ENCODE measurements at regions not wholly inside any gene's neighbourhood (a gene's known extent, or its start where the extent isn't known, plus 50 kb on each side); places are given as distances from the start of the nearest gene placed in this dataset.

- Histone ChIP-seq H3K4me1 (ENCODE audit: control insufficient read depth in 4 of 4, insufficient read depth in 4 of 4, low read length in 3 of 4) (no peaks in the 10 kb centered on the region), H3K4me3 (ENCODE audit: low read depth in 1 of 3, low read length in 3 of 3) (no peak overlapping the region), H3K9ac (ENCODE audit: low read depth in 1 of 2, low read length in 2 of 2) (no peak overlapping the region), H3K36me3 (ENCODE audit: control insufficient read depth in 4 of 4, insufficient read depth in 3 of 4, low read depth in 1 of 4, low read length in 3 of 4) (no peaks in the 10 kb centered on the region), H3K27ac (ENCODE audit: low read depth in 1 of 2, low read length in 2 of 2) (no peak overlapping the region), H3K9me3 (ENCODE audit: control insufficient read depth in 4 of 4, low read length in 3 of 4) (no peaks in the 10 kb centered on the region), H3K27me3 (ENCODE audit: control insufficient read depth in 4 of 4, insufficient read depth in 4 of 4, low read length in 3 of 4) (peaks cover 0 to 2% (median 0%) of the 10 kb centered on the region in 4 donors)
- TF ChIP-seq JUND (IDR thresholded peaks at IDR 0.05) (no peak), HNF4A (conservative IDR thresholded peaks at IDR 0.05) (no peak), RAD21 (IDR thresholded peaks at IDR 0.05) (no peak), EGR1 (IDR thresholded peaks at IDR 0.05; ENCODE audit: low read depth in 2 of 2) (no peak), GABPA (IDR thresholded peaks at IDR 0.05 in 1 of 2, conservative IDR thresholded peaks at IDR 0.05 in 1 of 2) (no peak), NR2F2 (IDR thresholded peaks at IDR 0.05) (no peak), YY1 (IDR thresholded peaks at IDR 0.05) (no peak), FOXA2 (IDR thresholded peaks at IDR 0.05) (no peak), FOXA1 (IDR thresholded peaks at IDR 0.05) (no peak), REST (IDR thresholded peaks at IDR 0.05) (no peak), RXRA (IDR thresholded peaks at IDR 0.05) (no peak), SP1 (IDR thresholded peaks at IDR 0.05) (no peak), TAF1 (conservative IDR thresholded peaks at IDR 0.05) (no peak), MAX (IDR thresholded peaks at IDR 0.05) (no peak), HNF4G (IDR thresholded peaks at IDR 0.05) (no peak)
- TF ChIP-seq, protein P1, sequence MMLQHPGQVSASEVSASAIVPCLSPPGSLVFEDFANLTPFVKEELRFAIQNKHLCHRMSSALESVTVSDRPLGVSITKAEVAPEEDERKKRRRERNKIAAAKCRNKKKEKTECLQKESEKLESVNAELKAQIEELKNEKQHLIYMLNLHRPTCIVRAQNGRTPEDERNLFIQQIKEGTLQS (IDR thresholded peaks at IDR 0.05) = no peak
- TF ChIP-seq, protein P2, sequence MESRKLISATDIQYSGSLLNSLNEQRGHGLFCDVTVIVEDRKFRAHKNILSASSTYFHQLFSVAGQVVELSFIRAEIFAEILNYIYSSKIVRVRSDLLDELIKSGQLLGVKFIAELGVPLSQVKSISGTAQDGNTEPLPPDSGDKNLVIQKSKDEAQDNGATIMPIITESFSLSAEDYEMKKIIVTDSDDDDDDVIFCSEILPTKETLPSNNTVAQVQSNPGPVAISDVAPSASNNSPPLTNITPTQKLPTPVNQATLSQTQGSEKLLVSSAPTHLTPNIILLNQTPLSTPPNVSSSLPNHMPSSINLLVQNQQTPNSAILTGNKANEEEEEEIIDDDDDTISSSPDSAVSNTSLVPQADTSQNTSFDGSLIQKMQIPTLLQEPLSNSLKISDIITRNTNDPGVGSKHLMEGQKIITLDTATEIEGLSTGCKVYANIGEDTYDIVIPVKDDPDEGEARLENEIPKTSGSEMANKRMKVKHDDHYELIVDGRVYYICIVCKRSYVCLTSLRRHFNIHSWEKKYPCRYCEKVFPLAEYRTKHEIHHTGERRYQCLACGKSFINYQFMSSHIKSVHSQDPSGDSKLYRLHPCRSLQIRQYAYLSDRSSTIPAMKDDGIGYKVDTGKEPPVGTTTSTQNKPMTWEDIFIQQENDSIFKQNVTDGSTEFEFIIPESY (IDR thresholded peaks at IDR 0.05) = no peak
- TF ChIP-seq, protein P3, sequence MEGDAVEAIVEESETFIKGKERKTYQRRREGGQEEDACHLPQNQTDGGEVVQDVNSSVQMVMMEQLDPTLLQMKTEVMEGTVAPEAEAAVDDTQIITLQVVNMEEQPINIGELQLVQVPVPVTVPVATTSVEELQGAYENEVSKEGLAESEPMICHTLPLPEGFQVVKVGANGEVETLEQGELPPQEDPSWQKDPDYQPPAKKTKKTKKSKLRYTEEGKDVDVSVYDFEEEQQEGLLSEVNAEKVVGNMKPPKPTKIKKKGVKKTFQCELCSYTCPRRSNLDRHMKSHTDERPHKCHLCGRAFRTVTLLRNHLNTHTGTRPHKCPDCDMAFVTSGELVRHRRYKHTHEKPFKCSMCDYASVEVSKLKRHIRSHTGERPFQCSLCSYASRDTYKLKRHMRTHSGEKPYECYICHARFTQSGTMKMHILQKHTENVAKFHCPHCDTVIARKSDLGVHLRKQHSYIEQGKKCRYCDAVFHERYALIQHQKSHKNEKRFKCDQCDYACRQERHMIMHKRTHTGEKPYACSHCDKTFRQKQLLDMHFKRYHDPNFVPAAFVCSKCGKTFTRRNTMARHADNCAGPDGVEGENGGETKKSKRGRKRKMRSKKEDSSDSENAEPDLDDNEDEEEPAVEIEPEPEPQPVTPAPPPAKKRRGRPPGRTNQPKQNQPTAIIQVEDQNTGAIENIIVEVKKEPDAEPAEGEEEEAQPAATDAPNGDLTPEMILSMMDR (IDR thresholded peaks at IDR 0.05; ENCODE audit: low read depth, low read length, missing input control) = no peak
- no peak for DNase-seq (ENCODE audit: low spot score)
- WGBS = 71% methylated on average over 2 of the region's 2 CpGs
Measured at GRCh38 chrX:116823677-116824076, 360.9 kb upstream of the CT83 start.
